Limb (tissue), 2 donors: ENCODE measurements at regions not wholly inside any gene's neighbourhood (a gene's known extent, or its start where the extent isn't known, plus 50 kb on each side); places are given as distances from the start of the nearest gene placed in this dataset.

Experiments
- DNase-seq, 2 donors: peaks; one replicate each; pipeline ENCODE4 v3.0.0-alpha.2; 2016; ENCODE audit errors: extremely low spot score in 2 of 2

DNA sequence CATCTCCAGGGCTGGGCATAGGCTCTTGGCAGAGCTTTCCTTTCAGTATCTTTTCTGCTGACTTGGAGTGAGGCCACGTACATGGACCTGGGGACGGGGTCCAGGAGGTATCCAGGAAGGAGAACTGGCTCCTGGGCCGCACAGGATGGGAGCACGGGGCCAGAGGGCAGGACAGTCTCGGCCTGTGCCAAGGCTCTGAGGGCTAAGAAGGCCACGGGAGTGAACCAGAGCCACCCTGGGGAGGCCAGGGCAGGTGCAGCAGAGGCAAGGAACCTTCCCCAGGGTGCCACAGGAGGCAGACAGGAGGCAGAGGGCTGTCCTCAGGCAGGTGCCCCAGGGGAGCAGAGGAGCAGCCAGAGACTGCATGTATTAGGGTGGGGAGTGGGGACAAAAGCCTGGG, 50.3 kb downstream of the PLXNA1 start:
- no peak for DNase-seq

DNA sequence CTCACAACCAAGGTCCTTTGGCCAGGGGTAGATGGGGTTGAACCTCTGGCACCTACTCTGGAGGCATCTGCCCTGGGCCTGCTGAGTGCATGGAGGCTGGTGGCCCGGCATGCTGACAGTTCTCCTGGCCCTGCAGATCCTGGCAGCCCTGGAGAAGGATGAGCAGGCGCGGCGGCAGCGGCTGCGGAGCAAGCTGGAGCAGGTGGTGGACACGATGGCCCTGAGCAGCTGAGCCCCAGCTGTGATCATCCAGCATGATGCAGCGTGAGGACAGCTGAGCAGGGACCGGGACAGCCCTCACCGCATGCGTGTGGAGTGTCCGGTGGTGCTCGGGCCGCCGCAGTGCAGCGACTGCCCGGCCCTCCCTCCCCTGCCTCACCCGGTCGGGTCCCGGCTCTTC, 50.9 kb downstream of the PLXNA1 start:
- DNase-seq, result peak in 1 of 2 donors; percentile 30

DNA sequence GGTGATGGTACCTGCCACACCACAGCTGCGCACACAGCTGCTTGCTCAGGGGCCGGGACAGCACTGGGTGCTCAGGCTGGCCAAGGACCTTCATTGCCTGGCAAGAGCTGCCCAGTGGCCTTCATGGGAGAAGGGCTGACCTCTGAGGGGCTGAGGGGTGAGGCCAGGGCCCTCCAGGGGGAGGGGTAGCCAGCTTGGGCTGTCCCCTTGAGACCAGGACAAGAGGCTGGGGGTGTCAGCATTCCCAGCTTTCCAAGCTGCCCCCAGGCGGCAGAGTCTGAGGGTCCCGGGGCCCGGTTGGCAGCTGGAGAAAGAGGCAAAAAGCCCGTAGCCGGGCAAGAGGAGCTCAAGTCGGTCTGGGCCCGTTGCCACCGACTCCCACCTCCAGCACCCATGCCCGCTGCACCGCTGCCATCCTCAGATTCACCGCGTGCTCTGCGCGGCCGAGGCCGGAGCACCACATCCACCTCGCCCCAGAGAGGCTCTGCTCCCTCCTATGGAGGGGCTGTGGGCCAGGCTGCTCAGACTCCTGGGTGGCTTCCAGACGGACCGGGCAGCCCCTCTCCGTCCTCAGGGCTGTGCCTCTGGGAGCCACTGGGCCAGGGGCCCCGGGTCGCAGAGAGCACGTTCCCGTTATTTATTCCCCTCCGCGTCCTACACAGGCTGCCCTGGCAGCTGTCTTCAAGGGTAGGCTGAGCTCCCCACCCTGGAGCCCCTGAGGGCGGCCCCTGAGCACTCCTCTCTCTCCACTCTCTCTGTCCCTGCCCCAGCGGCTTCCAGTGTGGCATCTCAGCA, 51.5 kb downstream of the PLXNA1 start:
- no peak for DNase-seq

DNA sequence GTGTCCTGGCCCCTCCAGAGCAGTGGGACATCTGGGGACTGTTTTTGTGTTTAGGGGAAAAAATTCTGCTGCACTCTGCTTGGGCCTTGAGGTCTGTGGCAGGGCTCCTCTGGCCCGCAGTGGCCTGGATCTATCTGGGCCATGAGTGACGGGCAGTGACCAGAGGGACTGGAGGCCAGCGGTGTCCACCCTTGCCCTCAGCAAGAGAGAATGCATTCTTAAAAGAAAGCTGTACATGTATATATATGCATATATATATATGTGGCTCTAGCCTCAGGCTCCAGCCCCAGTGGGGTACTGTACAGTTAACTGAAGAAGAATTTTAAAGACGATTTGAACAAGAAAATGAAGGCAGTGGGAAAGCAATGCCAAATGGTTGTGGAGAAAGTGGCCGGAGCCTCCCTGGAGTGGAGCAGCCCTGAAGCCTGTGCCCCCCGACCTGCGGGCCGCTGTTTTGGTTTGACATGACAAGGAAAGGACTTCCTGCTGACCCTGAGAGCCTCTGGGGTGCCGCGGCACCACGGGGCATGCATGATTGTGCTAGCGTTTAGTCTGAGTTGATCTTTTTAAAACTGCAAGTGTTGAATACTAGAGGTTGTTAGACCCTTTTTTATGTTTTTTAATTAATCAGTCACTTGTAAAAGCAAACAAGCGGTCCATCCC, 52.2 kb downstream of the PLXNA1 start:
- DNase-seq, result no peak

DNA sequence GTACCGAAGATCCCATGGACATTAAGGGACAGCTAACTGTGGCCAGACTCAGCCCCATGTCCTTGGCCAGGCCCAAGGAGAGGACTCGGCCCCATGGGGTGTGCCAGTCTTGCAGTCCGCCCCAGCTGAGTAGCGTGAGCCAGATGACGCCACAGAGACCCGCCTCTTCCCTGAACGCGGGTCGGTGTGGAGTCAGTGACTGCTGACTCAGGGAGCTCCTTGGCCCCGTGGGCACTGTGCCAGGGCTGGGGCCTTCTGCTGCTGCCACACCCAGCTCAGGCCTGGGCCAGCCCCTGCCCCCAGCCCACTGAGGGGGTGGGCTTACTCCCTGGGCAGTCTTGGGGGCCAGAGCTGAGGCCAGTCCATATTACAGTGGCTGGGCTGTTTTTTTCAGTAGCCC, 52.8 kb downstream of the PLXNA1 start:
- no peak for DNase-seq

DNA sequence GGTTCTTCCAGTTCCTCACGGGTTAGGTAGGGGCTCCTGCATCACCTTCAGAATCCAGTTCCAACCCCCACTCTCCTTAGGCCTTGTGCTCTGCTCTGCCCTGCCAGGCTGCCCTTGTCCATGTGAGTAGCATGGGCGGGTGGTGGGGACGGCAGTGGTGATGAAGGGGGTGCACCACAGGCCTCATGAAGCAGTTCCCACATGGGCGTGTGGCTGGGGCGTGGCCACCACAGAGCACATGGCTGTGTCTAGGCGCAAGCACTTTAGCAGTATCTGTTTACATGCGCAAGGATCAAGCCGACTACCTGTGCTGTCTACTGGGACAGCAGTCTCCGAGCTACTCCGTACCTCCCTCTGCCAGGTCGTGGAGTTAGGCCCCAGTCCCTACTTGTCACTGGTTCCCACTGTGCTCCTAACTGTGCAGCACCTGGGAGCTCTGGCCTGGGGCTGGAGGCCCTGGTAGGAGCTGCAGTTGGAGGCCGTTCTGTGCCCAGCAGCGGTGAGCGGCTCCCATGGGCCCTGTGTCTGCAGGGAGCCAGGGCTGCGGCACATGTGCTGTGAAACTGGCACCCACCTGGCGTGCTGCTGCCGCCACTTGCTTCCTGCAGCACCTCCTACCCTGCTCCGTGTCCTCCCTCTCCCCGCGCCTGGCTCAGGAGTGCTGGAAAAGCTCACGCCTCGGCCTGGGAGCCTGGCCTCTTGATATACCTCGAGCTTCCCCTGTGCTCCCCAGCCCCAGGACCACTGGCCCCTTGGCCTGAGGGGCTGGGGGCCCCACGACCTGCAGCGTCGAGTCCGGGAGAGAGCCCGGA, 53.5 kb downstream of the PLXNA1 start:
- DNase-seq, result no peak

DNA sequence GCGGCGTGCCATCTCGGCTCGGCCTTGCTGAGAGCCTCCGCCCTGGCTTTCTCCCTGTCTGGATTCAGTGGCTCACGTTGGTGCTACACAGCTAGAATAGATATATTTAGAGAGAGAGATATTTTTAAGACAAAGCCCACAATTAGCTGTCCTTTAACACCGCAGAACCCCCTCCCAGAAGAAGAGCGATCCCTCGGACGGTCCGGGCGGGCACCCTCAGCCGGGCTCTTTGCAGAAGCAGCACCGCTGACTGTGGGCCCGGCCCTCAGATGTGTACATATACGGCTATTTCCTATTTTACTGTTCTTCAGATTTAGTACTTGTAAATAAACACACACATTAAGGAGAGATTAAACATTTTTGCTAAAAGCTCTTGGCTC, 54.1 kb downstream of the PLXNA1 start:
- no peak for DNase-seq

DNA sequence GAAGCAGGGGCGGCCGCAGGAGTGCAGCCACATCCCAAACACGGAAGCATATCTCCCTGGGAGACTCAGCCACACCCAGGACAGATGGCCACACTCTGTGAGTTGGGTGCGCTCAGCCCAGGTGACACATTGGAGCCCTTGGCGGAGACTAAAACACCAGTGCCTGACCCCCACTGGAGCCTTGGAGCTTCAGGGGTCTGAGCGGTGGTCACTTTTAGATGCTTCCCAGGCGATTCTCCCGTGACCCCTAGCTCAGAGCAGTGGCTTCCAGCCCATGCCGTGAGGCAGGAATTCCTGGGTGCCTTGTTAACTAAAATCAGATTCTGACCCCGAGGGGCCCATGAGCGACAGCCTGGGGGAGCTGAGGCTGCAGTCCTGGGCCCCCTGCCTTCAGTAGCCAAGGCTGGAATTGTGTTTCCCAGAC, 54.5 kb downstream of the PLXNA1 start:
- no peak for DNase-seq

DNA sequence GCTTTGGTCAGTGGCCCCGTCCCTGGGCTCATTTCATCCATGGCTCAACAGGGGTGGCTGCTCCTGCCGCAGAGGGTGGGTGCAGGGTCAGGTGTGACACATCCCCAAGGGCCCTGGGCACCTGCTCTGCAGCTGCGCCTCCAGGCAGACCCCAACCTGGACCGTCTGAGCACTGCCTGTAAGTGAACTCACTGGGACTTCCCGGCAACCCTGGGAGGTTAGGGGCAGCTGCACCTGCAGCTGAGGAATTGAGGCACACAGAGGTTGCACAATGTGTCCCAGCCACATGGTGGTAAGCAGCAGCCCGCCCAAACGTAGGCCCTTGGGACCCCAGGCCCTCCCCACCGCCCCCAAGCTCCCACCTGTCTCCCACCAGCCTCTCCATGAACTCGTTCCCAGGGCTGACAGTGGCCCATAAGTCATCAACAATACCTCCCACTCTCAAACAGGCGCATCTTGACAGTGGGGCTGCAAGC, 55.1 kb downstream of the PLXNA1 start:
- no peak for DNase-seq

DNA sequence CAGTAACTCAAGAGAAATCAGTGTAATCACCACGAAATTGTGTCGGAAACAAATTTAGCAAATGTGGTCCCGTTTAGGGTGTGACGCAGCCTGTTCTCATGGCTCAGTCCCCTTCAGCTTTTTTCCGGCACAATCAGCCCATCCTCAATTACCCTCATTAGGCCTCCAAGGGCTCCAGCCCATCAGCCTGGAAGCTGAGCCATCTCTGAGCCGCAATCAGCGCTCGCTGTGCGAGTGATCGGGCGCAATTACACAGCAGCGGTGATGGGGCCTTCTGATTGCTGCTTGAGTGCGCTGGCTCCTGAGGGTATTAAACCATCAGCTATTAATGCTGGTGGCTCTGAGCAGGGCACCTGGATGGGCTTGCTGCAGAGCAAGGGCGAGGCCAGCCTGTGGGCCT, 55.6 kb downstream of the PLXNA1 start:
- DNase-seq, result no peak

DNA sequence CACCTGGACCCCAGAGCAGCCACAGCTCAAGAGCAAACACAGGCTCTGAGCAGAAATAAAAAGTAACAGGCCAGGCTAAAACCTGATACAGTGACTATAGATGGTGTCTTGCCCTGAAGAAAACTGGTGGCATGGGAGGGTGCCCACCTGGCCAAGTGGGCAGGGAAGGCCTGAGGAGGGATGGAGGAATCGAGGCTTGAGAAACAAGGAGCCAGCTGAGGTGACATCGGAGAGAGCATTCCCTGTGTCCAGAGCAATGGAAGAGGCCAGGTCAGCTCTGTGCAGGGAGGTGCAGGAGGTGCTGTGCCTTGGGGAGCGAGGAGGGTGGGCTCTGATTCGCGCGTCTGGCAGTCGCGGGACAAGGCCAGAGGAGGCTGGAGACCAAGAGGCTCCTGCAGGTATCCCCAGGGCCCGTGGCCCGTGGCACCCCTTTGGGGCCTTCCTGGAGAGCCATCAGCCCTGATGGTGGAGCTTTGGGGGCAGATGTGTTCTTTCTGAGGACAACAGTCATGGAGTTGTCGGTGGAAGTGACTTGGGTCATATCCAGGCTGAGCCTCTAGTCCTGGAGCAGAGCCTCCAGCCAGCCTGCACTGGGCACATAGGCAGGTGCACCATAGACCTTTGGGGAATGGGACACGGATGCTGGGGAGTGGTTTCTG, 56.1 kb downstream of the PLXNA1 start:
- peak in 1 of 2 donors; percentile 31 for DNase-seq

DNA sequence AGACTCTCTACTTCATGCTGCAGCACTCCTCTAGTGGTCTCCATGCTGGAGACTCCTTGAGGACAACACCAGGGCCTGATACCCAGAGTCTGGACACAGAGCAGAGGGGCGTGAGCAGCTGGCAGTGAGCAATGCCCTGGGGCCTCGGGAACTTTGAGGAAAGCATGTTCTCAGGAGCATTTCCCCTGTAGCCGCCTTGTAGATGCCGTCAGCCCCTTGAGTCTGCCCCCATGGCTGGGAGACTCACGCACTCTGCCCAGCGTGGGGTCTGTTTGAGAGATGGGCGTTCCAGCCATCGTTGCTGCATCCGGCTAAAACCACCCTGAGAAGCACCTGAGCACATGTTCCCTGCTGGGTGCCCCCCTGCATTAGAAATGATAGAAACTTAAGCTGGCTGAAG, 56.8 kb downstream of the PLXNA1 start:
- no peak for DNase-seq

DNA sequence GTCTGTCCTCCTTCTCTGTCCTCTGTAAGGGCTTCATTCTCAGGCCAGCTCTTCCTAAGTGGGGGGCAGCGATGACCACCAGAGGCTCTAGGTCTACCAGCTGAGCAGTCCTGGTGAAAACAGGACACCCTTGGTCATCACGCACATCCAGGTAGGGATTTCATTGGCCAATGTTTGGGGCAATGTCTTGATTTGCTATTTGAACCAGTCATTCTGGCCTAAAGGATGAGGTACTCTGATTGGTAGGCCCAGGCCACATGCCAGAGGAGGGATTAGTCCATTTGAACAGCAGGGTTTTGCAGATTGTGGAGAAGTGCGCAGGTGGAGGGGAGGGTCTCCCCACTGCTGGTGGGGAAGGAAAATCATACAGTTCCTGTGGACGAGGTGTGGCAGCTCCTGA, 57.3 kb downstream of the PLXNA1 start:
- no peak for DNase-seq

DNA sequence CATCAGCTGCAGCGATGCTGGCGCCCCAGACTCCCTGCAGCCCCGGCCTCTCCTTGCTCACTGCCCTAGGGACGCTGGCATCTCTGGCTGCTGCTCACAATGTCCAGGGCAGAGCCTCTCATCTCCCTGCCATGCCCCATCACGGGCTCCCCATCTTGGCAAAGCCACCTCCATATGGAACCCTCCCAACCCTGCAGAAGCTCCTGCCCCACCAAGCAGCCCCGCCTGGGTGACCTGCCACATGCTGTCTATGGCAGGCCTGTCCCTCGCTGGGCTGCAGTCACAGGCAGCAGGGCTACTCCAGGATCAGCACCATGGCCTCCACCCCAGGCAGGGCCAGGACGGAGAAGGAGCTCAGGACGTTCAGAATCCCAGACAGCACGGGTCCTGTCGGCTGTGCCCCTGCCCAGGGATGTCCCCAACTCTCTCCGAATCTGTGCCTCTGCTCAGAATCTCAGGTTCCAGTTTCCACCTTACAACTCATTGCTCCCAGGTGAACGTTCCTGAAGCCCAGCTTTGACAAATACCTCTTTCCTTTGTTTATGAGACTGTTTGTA, 58.4 kb downstream of the PLXNA1 start:
- no peak for DNase-seq

DNA sequence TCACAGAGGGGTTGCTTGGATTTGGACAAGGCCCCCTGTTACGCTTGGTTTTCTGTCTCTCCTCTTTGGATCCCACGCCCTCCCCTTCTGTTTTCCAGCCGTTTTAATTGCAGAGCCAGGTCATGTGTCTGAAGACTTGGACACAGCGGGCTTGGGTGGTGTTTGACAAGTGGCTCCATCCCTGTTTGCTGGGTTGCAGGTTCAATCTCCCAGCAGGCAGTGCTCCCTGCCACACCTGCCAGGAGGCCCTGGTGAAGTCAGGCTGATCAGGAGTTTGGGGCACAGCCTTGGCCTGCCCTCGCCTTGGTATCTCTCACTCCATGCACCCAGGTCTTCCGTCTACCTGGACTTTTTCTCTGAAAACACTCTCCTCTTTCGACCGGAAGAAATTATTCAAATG, 59.0 kb downstream of the PLXNA1 start:
- DNase-seq, result no peak

DNA sequence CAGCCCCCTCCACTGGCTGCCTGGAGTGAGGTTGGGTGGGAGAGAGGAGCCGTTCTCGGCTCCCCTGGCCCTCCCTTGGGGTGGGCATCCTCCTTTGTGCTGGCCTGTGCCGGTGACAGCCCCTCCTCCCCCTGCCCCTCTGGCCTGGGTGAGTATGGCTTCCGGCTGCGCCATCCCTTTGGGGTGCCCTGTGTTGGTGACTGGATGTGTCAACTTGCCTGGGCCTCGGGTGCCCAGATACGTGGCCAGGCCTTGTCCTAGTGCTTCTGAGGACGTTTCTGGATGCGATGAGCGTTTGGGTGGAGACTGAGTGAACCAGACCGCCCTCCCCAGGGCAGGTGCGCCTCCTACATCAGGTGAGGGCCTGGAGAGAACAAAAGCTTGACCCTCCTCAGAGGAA, 59.7 kb downstream of the PLXNA1 start:
- DNase-seq, result peak in 1 of 2 donors; percentile 27

DNA sequence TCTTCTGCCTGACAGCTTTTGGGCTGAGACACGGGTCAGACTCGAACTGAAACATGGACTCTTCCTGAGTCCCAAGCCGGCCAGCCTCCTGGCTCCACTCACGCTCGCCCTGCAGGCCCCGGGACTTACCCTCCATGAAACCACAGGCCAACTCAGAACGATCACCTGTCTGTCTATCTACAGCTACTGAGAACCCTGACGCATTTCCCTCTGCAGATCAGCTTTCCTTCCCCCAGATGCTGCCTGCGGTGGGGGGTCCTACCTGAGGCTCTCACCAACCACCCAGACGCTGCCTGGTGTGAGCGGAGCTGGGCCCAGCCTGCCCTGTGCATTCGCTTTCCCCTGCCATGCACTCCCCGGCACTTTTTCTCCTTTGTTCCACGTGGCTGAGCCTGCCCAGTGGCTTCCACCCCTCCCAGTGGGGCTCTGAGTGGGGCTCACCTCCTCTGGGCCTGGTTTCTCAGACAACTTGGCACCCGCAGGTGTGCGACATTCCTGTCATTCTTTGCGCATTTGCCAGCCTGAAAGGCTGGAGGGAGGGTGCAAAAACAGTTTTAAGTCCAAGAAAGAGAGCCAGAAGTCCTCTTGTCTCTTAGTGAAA, 60.2 kb downstream of the PLXNA1 start:
- peak in 1 of 2 donors; percentile 39 for DNase-seq

DNA sequence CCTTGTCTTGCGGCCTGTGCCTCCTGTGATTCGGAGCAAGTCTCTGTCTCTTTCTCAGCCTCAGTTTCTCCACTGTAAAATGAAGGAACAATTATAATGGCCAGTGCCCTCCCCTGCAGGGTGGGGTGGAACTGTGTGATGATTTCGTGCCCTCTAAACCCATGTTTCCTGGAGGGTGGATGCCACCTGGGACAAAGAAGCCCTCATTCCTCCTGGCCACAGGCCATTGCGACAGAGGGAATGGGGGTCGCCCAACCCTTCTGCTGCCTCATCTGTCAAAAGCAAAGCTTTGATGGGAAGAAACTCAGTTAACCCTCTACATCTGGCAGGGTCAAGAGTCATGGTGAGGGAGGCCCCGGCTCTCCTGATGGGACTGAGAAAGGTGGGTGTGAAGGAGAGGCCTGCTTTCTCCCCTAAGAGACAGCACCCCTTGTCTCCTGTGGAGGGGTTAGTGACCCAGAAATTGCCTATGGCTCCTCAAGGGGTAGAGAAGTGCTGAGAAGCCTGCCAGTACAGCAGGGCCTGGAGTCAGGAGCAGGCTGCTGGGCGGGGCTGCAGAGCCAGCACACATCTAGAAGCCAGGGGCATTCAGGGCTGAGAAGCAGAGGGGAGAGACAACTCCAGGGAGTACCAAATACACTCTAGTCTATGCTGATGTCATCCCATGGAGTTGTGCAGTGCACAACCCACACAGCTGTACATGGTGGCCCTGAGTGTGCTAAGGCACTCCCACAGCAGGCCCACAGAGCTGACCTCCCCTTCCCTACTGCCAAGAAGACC, 61.0 kb downstream of the PLXNA1 start:
- no peak for DNase-seq

DNA sequence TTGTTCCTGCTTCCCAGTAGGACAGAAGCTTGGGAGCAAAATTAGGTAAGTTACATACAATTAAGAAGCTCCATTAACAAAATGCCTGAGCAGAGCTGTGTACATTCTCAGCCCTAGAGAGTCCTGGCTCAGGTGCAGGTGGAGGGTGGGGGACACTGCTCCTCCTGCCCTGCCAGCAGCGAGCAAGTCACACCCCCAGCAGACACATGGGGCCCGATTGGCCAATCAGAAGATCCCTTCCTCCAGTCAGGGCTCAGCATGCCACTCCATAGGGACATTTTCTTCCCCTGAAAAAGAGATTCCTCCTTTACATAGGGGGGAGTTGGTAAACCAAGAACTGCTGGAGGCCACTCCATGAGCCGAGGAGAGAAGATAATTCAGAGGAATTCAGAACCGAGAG, 62.1 kb downstream of the PLXNA1 start:
- peak in 1 of 2 donors; percentile 37 for DNase-seq

DNA sequence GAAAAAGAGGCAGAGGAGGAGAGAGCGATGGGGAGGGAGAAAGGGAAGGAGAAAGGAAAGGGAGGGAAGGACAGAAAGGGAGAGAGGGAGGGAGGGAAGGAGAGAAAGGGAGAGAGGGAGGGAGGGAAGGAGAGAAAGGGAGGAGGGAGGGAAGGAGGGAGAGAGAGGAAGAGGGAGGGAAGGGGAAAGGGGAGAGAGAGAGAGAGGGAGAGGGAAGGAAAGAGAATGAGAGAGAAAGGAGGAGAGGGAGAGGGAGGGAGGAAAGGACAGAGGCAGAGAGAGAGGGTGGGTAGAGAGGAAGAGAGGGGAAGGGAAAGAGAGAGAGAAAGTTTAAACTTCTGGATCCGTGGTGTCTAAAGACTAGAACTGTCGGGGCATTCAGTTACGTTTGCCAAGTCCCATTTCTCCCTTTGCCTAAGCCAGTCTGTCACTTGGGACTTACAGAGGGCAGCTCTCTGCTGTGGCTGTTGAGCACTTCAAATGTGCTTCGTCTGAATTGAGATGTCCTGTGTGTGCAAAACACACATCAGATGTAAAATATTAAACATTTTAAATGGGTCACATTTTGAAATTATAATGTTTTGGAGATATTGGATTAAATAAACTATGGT, 62.6 kb downstream of the PLXNA1 start:
- DNase-seq, result no peak
